ENCODE measurements at regions not wholly inside any gene's neighbourhood (a gene's known extent, or its start where the extent isn't known, plus 50 kb on each side); places are given as distances from the start of the nearest gene placed in this dataset.

GRCh38 chr22:47966316-47966715 is 1203.9 kb downstream of the TBC1D22A start:
- Histone ChIP-seq H3K27me3 (ENCODE audit: insufficient read depth, low read length) (no peaks in the 10 kb centered on the region; the same call in 1 of the 2 replicates), H3K4me2 (ENCODE audit: low read length) (no peak overlapping the region), H3K36me3 (ENCODE audit: control insufficient read depth in 1 of 2, insufficient read depth in 2 of 2, low read length in 2 of 2) (no peaks in the 10 kb centered on the region), H3K27ac (ENCODE audit: low read depth, low read length) (no peak overlapping the region), H4K20me1 (ENCODE audit: insufficient read depth) (no peaks in the 10 kb centered on the region), H3K9ac (ENCODE audit: low read length) (no peak overlapping the region), H3K79me2 (ENCODE audit: insufficient read depth, low read length) (no peaks in the 10 kb centered on the region), H3K4me3 (replicated peaks in 1 of 2; ENCODE audit: low read depth in 1 of 2, low read length in 2 of 2) (no peak overlapping the region), H3K9me2 (ENCODE audit: insufficient read depth) (no peaks in the 10 kb centered on the region), H3K4me1 (ENCODE audit: control insufficient read depth in 1 of 2, insufficient read depth in 2 of 2, low read length in 2 of 2) (no peaks in the 10 kb centered on the region), H2AFZ (ENCODE audit: low read depth, low read length, poor library complexity, severe bottlenecking) (no peak overlapping the region), H3K9me3 (ENCODE audit: control insufficient read depth in 1 of 2, insufficient read depth in 1 of 2, low read depth in 1 of 2, low read length in 2 of 2) (no peaks in the 10 kb centered on the region; a peak in 1 of 4 replicates)
- RAD21 ChIA-PET (ENCODE audit: low non-redundant PET in 1 of 2, low total read pairs in 2 of 2, uncharacterized antibody in 2 of 2, unreplicated experiment in 2 of 2), result no interaction called here
- intact Hi-C loops (cut with micrococcal nuclease), result no loop called here
- DNase-seq (ENCODE audit: low read depth, low spot score) (no peak), ATAC-seq (no peak)
- CTCF ChIA-PET, result no interaction called here
- no TSS peak for BruUV-seq (replicated peaks)
- TF ChIP-seq EGR1 (IDR thresholded peaks at IDR 0.05; ENCODE audit: low read depth) (no peak), YY1 (IDR thresholded peaks at IDR 0.05; ENCODE audit: extremely low read depth, insufficient replicate concordance, low read depth, low read length) (no peak), SIN3A (IDR thresholded peaks at IDR 0.05; ENCODE audit: low read depth) (no peak), EZH2 (IDR thresholded peaks at IDR 0.05) (no peak), RAD21 (IDR thresholded peaks at IDR 0.05; ENCODE audit: low read depth) (no peak), EZH2phosphoT487 (IDR thresholded peaks at IDR 0.05; ENCODE audit: borderline replicate concordance) (no peak), JUND (IDR thresholded peaks at IDR 0.05) (no peak), CEBPB (IDR thresholded peaks at IDR 0.05; ENCODE audit: low read depth) (no peak), SP1 (IDR thresholded peaks at IDR 0.05; ENCODE audit: low read depth) (no peak), ZNF274 (IDR thresholded peaks at IDR 0.05; ENCODE audit: low read depth, low read length) (no peak), FOSL1 (IDR thresholded peaks at IDR 0.05; ENCODE audit: low read depth) (no peak), ZBTB33 (IDR thresholded peaks at IDR 0.05; ENCODE audit: extremely low read depth, insufficient replicate concordance, low read length) (no peak), POLR2A (IDR thresholded peaks at IDR 0.05; ENCODE audit: borderline replicate concordance, extremely low read depth, insufficient read depth, insufficient read length) (no peak), TCF7L2 (IDR thresholded peaks at IDR 0.05; ENCODE audit: borderline replicate concordance, extremely low read depth, insufficient read depth, insufficient read length) (no peak), ELF1 (IDR thresholded peaks at IDR 0.05; ENCODE audit: borderline replicate concordance, low read depth) (no peak)
- TF ChIP-seq, protein P1, sequence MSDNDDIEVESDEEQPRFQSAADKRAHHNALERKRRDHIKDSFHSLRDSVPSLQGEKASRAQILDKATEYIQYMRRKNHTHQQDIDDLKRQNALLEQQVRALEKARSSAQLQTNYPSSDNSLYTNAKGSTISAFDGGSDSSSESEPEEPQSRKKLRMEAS (IDR thresholded peaks at IDR 0.05), result no peak
- TF ChIP-seq, protein P2, sequence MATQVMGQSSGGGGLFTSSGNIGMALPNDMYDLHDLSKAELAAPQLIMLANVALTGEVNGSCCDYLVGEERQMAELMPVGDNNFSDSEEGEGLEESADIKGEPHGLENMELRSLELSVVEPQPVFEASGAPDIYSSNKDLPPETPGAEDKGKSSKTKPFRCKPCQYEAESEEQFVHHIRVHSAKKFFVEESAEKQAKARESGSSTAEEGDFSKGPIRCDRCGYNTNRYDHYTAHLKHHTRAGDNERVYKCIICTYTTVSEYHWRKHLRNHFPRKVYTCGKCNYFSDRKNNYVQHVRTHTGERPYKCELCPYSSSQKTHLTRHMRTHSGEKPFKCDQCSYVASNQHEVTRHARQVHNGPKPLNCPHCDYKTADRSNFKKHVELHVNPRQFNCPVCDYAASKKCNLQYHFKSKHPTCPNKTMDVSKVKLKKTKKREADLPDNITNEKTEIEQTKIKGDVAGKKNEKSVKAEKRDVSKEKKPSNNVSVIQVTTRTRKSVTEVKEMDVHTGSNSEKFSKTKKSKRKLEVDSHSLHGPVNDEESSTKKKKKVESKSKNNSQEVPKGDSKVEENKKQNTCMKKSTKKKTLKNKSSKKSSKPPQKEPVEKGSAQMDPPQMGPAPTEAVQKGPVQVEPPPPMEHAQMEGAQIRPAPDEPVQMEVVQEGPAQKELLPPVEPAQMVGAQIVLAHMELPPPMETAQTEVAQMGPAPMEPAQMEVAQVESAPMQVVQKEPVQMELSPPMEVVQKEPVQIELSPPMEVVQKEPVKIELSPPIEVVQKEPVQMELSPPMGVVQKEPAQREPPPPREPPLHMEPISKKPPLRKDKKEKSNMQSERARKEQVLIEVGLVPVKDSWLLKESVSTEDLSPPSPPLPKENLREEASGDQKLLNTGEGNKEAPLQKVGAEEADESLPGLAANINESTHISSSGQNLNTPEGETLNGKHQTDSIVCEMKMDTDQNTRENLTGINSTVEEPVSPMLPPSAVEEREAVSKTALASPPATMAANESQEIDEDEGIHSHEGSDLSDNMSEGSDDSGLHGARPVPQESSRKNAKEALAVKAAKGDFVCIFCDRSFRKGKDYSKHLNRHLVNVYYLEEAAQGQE (IDR thresholded peaks at IDR 0.05; ENCODE audit: low read depth), result no peak
- TF ChIP-seq, protein P3, sequence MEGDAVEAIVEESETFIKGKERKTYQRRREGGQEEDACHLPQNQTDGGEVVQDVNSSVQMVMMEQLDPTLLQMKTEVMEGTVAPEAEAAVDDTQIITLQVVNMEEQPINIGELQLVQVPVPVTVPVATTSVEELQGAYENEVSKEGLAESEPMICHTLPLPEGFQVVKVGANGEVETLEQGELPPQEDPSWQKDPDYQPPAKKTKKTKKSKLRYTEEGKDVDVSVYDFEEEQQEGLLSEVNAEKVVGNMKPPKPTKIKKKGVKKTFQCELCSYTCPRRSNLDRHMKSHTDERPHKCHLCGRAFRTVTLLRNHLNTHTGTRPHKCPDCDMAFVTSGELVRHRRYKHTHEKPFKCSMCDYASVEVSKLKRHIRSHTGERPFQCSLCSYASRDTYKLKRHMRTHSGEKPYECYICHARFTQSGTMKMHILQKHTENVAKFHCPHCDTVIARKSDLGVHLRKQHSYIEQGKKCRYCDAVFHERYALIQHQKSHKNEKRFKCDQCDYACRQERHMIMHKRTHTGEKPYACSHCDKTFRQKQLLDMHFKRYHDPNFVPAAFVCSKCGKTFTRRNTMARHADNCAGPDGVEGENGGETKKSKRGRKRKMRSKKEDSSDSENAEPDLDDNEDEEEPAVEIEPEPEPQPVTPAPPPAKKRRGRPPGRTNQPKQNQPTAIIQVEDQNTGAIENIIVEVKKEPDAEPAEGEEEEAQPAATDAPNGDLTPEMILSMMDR (IDR thresholded peaks at IDR 0.05 in 2 of 3, conservative IDR thresholded peaks at IDR 0.05 in 1 of 3; ENCODE audit: borderline replicate concordance in 1 of 3, insufficient read depth in 1 of 3, low read depth in 2 of 3, low read length in 2 of 3), result no peak
- POLR2A ChIA-PET, result no interaction called here
